Activated T-cell treated with anti-CD3 and anti-CD28 coated beads for 24 hours (primary cell): ENCODE measurements at regions not wholly inside any gene's neighbourhood (a gene's known extent, or its start where the extent isn't known, plus 50 kb on each side); places are given as distances from the start of the nearest gene placed in this dataset.

Experiments
- DNase-seq: peaks from one replicate; pipeline ENCODE4 v3.0.0-alpha.2; 2020; ENCODE audit warnings: low read depth

DNA sequence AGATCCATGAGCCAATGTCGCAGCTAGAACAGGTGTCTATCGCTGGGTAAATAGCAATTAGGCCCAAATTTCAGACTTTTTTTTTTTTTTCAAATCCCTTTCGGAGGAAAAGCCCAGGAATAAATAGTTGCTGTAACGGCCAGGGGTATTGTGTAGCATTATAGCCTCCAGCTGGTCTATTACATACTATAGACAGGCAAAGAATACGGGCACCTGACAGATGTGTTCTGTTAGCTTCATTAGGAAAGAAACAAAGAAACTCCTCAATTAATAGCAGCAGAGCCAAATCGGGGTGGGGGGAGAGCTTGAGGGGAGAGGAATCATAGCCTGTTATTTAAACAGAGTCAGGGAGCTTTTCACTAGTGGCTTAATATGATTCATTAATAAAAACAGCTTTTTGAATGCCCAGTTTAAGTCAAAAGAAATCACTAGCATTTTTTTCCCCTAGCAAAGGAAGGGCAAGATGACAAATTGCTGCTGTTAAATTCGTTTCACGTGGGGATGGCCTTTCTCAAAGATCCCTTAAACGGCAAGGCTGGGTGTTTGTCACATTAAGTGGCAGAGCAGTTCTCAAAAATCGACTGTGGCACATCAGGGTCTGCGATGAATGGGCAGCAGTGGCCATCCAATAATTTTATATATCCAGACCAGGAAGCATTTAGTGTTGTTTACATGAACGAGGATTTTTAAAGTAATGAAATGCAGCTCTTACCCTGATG, 139.4 kb downstream of the ID4 start:
- DNase-seq = no peak

DNA sequence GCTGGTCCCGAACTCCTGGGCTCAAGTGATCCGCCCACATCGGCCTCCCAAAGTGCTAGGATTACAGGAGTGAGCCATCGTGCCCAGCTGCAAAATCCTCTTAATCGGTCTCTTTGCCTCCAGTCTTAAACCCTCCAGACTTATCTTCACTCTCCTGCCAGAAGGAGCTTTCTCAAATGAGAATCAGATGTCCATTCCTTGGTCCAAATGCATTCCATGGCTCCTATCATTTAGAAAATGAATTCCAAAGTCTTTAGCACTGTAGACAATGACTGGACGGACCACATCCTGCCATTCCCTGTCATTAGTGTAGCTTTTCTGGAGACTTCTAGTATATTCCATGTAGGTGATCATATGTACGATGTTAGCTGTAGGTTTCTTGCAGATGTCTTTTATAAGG, 141.9 kb downstream of the ID4 start:
- no peak for DNase-seq

DNA sequence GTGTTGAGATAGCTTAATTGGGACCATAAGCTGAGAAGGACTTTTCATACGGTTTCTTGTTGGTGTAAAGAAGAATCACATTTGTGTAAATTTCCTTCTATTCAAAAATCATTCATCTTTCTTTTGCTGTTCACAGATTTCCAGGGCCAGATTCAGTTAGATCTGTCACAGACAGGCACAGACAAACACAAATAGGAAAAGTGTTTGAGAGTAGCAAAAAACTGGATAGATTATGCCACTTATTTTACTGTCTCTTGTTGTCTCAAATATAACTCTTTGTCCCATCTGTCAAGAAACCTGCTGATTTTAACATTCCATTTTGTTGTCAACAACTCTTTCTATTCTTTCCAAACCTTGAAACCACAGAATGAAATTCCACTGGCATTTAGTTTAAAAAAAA, 142.8 kb downstream of the ID4 start:
- no peak for DNase-seq

DNA sequence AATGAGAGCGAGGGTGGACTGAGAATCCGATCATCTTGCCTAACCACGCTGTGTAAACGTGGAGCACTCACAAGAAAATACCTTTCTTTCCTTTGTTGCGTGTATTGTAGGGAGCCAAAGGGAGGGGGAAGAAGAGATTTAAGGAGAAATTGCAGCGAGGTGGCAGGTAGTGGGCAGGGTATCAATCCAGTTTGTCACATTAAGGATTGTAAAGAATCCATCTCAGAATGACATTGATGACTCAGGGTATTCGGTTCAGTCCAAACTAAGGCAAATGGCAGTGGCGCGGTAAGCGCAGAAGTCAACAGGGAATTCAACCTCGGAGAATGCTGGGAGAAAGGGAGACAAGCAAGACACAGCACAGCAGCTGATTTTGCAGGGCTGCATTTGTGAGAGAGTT, 146.2 kb downstream of the ID4 start:
- DNase-seq = no peak

DNA sequence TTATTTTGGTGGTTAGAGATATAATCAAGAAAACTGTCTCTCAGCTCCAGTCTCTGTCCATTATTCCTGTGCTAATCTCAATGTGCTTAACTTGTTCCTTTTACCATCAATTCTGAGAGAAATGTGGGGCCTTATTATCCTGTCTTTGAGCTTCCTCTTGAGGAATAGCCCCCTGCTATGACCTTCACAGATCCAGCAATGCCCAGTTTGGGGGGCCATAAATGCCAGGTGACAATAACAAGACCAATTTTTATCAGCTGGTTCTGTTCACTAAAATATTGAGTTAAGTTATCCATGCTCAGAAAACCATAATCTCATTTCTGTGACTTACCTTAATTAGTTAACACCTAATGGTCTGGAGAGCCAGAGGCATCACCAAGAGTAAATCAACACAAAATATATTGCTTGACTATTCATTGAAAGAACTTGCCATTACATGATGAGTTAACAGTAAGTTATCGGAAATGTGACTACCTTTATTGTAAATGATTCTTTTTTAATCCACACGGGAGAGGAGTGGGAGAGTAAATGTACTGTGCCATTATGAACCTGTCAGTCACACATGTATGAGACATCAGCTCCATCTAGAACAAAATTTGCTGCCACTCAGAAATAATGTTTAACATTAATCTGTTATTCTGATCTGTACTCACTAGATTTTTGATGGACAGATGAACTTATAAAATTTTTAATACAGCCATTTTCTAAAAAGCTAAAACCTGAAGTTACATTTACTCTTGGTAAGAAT, 149.7 kb downstream of the ID4 start:
- no peak for DNase-seq

DNA sequence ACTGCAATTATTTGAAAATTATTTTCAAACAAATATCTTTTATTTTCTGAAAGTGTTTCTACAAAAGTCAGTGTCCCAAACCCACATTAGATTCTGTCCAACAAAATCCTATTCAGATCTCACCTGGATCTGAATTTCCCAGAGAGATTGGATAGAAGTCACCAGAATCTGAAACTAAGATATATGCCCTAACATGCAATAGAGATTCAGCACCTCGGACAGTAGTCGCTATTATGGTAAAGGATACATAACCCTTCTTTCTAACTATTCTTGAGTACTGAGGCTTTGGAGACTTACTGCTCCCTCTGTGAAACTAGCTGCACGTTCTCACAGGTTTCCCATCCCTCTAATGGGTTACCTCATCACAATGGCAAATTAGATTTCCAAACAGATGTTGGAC, 151.4 kb downstream of the ID4 start:
- DNase-seq = no peak

DNA sequence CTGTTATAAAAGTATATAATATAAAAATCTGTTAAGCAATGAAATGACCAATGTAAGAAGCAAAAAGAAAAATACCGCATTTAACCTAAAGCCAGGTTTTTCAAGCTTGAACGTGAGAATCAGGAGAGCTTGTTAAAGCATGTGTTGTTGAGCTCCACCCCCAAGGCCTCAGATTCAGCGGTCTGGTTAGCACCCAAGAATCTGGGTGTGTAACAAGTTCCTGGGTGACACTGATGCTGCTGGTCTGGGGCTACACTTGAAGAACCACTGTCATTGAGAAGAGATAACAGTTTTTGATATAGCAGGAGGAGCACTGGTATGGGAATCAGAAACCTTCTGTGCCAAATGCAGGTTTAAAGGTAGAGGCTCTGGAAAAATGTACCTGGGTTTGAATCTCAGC, 154.0 kb downstream of the ID4 start:
- no peak for DNase-seq

DNA sequence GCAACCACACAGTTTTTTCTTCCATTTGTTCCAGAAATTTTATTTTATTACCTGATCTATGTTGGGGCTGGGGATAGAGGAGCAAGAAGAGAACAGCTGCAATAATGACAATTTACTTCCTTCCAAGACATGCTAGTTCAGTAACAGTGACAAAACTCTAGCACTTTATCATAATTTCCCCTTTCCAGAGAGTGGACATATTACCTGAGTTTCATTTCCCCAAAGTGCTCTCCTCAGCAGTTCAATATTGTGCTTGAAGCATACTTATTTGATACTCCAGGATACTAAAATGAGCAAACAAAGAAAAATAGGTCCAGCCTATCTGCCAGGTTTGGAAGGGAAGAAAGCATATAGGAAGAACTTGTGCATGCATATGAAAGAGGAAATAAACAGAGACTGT, 157.7 kb downstream of the ID4 start:
- DNase-seq = no peak

DNA sequence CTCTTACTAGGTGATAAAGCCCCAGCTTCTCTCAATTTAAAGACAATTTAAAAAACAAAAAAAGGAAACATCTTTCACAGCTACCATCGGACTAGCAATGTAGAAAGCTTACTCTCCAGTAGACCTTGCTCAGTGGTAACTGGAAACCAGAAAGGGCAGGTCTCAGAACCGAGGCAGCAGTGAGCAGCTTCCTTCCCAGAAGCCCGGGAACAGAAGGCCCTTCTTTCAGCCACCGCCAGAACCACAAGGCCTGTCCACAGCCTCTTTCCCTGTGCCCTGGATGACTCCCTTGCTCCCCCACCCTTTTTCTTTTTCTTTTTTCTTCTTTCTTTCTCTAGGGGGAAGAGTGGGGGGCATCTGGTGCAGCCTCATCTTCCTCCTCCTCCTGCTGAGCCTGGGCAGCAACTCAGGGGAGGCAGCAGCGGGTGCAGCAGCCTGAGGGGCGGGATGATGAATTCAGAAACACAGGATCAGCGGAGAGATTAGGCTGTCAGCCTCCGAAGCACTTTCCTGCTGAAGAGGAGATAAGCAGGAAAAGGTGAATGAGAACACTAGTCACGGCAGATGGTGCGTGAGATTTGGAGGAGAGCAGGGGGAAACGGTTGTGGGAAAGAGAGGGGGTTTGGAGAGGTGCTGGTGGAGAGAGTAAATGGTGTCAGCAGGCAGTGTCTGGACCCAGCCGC, 158.5 kb downstream of the ID4 start:
- no peak for DNase-seq

DNA sequence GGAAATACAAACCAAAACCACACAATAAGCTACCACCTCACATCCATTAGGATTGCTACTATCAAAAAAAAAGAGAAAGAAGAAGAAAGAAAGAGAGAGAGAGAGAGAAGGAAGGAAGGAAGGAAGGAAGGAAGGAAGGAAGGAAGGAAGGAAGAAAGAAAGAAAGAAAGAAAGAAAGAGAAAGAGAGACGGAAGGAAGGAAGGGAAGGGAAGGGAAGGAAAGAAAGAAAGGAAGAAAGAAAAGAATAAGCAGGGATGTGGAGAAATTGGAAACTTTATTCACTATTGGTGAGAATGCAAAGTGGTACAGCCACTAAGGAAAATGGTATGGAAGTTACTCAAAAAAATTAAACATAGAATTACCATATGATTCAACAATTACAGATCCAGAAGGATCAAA, 159.9 kb downstream of the ID4 start:
- no peak for DNase-seq

DNA sequence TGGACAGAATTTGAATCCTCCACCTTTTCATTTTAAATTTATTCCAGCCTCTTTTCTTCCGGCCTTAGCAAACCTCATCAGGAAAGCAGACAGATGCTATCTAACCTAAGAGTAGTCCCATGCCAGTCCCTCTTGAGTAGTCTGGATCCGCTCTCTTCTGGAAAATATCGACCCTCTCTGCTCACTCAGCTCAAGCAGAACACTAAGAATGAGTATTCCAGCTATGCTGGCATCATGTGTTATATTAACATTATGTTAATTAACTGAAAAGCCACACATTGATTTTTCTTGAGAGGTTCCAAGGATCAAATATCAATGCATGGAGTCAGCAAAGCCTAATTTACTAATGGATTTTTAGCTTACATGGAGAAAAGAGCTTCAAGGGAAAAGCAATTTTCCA, 161.4 kb downstream of the ID4 start:
- no peak for DNase-seq

DNA sequence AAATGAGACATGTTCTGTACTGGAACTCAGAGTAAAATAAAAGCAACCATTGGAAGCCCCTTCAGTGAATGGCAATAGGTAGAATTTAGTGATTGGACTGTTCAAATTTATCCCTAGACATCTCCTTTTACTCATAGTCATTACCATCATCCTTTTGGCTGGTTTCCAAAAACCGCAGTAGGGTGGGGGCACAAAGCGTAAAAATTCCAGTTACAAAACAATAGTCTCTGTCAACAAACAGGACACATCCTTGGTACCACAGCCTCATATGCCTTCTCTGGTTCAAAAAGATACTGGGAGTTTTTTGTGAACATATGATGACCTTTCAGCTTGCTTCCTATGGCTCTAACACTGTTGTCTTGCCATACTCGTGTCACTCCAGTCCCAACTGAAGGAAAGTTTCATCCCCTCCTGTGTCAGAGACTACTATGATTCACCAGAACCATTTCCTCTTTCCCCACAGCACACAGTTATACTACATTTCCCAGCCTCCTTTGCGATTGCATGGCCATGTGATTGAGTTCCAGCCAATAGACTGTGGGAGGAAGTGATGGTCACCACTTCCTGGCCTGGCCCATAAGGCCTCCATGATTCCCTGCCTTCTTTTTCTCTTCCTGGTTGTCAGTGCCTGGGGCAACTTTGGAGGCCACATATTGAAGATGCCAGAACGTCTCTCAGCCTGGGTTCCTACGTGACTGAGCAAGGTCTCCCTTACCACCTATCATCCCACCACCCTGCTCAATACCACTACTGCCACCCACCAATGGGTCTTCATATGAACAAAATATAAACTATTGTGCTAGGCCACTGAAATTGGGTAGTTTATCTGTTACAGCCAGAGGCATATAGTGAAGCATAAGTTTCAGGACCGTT, 162.4 kb downstream of the ID4 start:
- DNase-seq = no peak

DNA sequence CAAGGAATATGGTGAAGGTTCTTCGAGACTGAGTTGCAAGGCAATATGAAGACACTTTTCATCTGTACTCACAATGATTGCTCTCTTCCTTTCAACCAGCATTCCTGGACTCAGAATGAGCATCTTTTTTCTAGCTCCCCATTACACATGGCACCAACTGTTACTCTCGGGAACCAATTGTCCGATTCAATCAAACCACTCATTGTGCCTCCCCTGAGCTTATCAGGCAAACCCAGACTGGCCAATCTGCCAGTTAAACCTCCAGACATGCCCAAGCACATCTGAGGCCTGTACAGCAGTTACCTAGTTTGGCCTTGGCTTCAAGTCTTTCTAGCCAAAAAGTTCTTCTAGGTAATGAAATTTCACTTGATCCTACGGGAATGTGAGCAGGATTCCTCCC, 164.1 kb downstream of the ID4 start:
- DNase-seq = no peak

DNA sequence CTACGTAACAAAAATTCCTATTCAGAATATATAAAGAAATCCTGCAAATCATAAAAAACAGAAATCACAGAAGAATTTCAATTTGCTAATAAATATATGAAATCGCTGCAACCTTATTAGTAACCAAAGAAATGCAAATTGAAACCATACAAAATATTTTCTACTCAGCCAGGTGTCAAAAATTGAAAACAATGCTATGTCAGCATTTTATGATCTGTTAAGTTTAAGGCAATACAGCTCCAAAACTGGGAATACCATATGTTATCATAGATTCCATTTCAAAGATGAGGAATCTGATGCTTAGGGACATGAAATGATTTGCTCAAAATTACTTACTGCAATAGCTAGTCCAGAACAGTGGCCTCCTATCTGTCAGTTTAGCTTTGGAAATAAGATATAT, 168.9 kb downstream of the ID4 start:
- no peak for DNase-seq

DNA sequence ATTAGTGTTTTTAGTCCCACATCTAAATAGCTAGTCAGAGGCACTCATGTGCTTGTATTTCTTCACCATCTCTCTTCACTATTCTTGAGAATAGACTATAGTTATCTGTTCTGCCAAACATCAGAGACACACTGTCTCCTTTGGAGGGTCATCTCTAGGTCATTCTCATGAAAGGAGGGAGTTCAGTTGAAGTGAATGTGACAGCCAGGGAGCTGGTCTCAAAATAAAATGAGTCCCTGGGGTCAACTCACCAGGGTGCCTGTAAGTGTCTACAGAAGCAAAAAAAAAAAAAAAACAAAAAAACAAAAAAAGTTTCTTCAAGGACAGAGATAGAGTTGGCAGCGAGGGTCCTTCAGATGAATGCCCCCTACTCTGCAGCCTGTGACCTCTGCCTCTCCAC, 171.0 kb downstream of the ID4 start:
- no peak for DNase-seq

DNA sequence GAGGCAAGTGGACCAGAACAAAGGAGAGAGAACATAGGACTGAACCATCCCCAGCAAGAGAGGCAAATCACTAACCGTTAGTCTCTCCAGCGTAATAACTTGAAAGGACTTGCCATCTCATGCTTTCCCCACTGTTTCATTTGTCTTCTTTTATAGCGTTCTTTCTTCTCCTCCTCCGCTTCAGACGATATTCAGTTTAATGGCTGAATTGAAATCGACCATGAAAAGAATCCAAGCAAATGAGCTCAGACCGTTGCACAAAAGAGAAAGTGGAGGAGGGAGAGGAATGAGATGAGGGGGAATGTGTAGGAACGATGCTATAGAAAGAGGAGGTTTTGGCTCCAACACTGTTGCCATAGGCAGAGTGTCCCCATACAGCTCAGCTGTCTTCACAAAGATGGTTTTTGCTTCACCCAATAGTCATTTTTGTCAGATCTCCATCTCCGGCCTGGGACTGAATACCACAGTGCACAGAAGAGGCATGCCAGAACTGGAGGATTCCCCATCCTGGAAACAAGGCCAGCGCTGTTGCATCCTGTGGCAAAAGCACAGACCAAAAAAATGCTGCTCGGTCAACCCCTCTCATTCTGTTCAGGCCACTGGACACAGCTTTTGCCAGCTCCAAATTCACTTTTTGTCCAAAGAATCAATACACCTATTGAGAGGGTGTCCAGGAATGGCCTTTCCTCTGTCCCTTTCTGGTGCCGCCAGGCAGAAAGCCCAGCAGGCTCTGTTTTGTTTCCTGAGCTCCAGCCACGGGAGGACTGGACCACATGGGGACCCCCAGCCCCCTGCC, 176.1 kb downstream of the ID4 start:
- no peak for DNase-seq

DNA sequence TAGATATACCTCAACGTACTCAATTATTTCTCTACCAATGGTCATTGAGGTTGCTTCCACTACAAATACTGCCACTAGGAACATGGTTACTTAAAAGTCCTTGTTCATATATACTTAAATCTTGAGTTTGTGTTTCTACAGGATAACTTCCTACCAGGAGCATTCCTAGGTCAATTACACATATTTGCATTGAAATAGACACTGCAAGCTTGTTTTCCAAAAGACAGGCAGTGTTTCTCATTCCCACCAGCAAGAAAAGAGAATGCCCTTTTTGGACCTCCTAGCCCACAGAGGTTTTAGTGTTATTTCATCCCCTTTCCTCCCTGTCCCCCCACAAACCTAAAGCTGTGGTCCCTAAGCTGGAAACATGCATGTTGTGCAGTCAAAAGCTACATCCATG, 177.3 kb downstream of the ID4 start:
- DNase-seq = no peak

DNA sequence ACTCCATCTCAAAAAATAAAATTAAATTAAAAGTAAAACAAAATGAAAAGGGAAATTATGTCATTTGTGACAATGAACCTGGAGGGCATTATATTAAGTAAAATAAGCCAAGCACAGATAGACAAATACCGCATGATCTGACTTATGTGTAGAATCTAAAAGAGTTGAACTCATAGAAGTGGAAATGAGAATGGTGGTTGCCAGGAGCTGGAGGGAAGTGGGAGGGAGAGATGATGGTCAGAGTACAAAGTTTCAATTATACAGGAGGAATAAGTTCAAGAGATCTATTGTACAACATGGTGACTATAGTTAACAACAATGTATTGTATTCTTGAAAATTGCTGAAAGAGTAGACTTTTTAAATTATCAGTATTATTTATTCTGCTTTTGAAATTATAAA, 183.4 kb downstream of the ID4 start:
- no peak for DNase-seq

DNA sequence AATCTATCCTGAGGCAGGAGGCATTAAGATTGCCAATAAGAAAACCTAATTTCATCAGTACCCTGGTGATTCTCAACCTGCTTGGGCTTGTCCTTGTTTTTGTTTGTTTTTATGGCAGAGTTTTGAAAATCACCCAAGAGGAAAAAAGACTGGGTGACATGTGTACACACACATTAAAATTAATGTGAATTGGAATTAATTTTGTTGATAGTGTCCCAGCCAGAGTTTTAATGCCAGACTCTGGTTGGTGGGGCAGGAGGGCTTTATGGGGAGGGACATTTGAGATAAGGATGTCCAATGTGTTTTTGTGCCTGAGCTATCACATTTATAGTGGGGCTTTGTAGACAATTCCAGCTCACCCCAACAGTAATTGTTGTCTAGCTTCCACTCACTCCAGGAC, 184.6 kb downstream of the ID4 start:
- DNase-seq = no peak

DNA sequence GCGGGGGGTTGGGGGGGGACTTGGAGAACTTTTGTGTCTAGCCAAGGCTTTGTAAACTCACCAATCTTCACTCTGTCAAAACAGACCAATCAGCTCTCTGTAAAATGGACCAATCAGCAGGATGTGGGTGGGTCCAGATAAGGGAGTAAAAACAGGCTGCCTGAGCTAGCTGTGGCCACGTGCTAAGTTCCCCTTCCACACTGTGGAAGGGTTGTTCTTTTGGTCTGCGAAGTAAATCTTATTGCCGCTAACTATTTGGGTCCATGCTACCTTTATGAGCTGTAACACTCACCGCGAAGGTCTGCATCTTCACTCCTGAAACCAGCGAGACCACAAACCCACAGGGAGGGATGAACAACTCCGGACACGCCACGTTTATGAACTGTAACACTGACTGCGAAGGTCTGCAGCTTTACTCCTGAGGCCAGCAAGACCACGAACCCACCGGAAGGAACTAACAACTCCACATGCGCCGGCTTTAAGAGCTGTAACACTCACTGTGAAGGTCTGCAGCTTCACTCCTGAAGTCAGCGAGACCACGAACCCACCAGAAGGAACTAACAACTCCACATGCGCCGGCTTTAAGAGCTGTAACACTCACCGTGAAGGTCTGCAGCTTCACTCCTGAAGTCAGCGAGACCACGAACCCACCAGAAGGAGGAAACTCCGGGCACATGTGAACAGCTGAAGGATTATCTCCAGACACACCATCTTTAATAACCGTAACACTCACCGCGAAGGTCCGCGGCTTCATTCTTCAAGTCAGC, 186.6 kb downstream of the ID4 start:
- DNase-seq = peak; percentile 13

DNA sequence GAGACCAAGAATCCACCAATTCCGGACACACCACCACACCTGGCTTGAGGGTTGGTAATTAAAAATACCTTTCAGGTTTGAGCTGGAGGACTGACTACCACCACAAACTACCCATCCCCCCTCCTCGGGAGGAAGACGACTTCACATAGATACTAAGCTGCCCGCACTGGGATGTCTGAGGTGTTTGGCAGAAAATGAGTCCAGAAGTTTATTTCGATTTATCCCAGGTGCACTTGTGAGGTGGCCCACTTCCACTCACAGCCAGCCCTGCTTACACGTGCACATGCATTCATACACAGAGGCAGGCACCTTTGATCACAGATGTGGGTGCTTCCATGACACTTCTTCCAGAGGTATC, 187.1 kb downstream of the ID4 start:
- no peak for DNase-seq
